GM23338 (cell line): ENCODE measurements at regions not wholly inside any gene's neighbourhood (a gene's known extent, or its start where the extent isn't known, plus 50 kb on each side); places are given as distances from the start of the nearest gene placed in this dataset.

Experiments
- CREB1 ChIP-seq: fragments of 250-450 bp; sonication (Bioruptor Pico); IDR thresholded peaks from 2 replicates; pipeline ENCODE4 v1.5.0; 2020; ENCODE audit warnings: low read depth, mild to moderate bottlenecking, moderate library complexity
- EZH2 ChIP-seq: fragments of 200-600 bp; sonication (generic); IDR thresholded peaks from one replicate; pipeline ENCODE4 v1.8.0; 2017; ENCODE audit warnings: antibody characterized with exemption, mild to moderate bottlenecking, low read depth; ENCODE audit not compliant: unreplicated experiment
- EZH2phosphoT487 ChIP-seq: fragments of 200-600 bp; sonication (generic); IDR thresholded peaks from one replicate; pipeline ENCODE4 v1.8.1; 2018; ENCODE audit warnings: antibody characterized with exemption; ENCODE audit not compliant: unreplicated experiment
- JUNB ChIP-seq: IDR thresholded peaks from one replicate; pipeline ENCODE4 v1.6.1; 2016; ENCODE audit warnings: antibody characterized with exemption; ENCODE audit not compliant: unreplicated experiment
- NANOG ChIP-seq: IDR thresholded peaks from 2 replicates; pipeline ENCODE4 v1.6.1; 2016; ENCODE audit warnings: antibody characterized with exemption, borderline replicate concordance
- POLR2AphosphoS5 ChIP-seq: IDR thresholded peaks from 2 replicates; pipeline ENCODE4 v1.6.1; 2016; ENCODE audit warnings: antibody characterized with exemption, low read depth
- STAT1 ChIP-seq: IDR thresholded peaks from one replicate; pipeline ENCODE4 v1.6.1; 2016; ENCODE audit warnings: antibody characterized with exemption; ENCODE audit not compliant: unreplicated experiment
- ZNF114 ChIP-seq: fragments of 250-450 bp; sonication (Bioruptor Pico); IDR thresholded peaks from 2 replicates; pipeline ENCODE4 v1.5.0; 2020; ENCODE audit warnings: mild to moderate bottlenecking, moderate library complexity
- ZNF331 ChIP-seq: fragments of 250-450 bp; sonication (Bioruptor Pico); IDR thresholded peaks from 2 replicates; pipeline ENCODE4 v1.5.0; 2020; ENCODE audit warnings: low read depth, mild to moderate bottlenecking, moderate library complexity
- TF ChIP-seq, protein P1 (sequence below), 2 experiments: fragments of 200-600 bp in 1 of 2; sonication (generic) in 1 of 2; conservative IDR thresholded peaks; 2 replicates each; pipeline versions ENCODE4 v1.5.1 to v1.6.1; 2016 to 2017; ENCODE audit warnings: antibody characterized with exemption in 2 of 2, low read depth in 2 of 2, mild to moderate bottlenecking in 2 of 2, moderate library complexity in 1 of 2
- TF ChIP-seq, protein P2 (sequence below): IDR thresholded peaks from one replicate; pipeline ENCODE4 v1.6.1; 2018; ENCODE audit warnings: antibody characterized with exemption; ENCODE audit not compliant: unreplicated experiment
- TF ChIP-seq, protein P3 (sequence below): fragments of 250-450 bp; sonication (Bioruptor Pico); IDR thresholded peaks from 2 replicates; pipeline ENCODE4 v1.5.0; 2020; ENCODE audit warnings: mild to moderate bottlenecking, moderate library complexity
- TF ChIP-seq, protein P4 (sequence below): IDR thresholded peaks from 2 replicates; pipeline ENCODE4 v1.6.1; 2016; ENCODE audit warnings: antibody characterized with exemption

DNA sequence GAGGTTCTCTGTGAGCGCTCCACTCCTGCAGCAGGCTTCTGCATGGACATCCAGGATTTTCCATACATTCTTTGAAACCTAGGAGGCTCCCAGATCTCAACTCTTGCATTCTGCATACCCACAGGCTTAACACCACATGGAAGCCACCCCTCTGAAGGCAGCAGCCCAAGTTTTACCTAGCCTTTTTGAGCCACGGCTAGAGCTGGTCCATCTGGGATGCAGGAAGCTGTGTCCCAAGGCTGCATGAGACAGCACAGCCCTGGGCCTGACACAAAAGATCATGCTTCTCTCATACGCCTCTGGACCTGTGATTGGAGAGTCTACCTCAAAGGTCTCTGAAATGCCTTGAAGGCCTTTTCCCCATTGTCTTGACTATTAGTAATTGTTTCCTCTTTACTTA, 53.6 kb upstream of the RPRM start:
- TF ChIP-seq, protein P1, sequence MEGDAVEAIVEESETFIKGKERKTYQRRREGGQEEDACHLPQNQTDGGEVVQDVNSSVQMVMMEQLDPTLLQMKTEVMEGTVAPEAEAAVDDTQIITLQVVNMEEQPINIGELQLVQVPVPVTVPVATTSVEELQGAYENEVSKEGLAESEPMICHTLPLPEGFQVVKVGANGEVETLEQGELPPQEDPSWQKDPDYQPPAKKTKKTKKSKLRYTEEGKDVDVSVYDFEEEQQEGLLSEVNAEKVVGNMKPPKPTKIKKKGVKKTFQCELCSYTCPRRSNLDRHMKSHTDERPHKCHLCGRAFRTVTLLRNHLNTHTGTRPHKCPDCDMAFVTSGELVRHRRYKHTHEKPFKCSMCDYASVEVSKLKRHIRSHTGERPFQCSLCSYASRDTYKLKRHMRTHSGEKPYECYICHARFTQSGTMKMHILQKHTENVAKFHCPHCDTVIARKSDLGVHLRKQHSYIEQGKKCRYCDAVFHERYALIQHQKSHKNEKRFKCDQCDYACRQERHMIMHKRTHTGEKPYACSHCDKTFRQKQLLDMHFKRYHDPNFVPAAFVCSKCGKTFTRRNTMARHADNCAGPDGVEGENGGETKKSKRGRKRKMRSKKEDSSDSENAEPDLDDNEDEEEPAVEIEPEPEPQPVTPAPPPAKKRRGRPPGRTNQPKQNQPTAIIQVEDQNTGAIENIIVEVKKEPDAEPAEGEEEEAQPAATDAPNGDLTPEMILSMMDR (conservative IDR thresholded peaks at IDR 0.05; ENCODE audit: low read depth in 2 of 2) = no peak
- TF ChIP-seq EZH2phosphoT487 (no peak), CREB1 (CRISPR knock-in tag) (no peak), POLR2AphosphoS5 (no peak), EZH2 (no peak), JUNB (no peak), ZNF331 (no peak), NANOG (no peak), STAT1 (no peak), ZNF114 (no peak)
- TF ChIP-seq, protein P2, sequence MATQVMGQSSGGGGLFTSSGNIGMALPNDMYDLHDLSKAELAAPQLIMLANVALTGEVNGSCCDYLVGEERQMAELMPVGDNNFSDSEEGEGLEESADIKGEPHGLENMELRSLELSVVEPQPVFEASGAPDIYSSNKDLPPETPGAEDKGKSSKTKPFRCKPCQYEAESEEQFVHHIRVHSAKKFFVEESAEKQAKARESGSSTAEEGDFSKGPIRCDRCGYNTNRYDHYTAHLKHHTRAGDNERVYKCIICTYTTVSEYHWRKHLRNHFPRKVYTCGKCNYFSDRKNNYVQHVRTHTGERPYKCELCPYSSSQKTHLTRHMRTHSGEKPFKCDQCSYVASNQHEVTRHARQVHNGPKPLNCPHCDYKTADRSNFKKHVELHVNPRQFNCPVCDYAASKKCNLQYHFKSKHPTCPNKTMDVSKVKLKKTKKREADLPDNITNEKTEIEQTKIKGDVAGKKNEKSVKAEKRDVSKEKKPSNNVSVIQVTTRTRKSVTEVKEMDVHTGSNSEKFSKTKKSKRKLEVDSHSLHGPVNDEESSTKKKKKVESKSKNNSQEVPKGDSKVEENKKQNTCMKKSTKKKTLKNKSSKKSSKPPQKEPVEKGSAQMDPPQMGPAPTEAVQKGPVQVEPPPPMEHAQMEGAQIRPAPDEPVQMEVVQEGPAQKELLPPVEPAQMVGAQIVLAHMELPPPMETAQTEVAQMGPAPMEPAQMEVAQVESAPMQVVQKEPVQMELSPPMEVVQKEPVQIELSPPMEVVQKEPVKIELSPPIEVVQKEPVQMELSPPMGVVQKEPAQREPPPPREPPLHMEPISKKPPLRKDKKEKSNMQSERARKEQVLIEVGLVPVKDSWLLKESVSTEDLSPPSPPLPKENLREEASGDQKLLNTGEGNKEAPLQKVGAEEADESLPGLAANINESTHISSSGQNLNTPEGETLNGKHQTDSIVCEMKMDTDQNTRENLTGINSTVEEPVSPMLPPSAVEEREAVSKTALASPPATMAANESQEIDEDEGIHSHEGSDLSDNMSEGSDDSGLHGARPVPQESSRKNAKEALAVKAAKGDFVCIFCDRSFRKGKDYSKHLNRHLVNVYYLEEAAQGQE = no peak
- TF ChIP-seq, protein P3, sequence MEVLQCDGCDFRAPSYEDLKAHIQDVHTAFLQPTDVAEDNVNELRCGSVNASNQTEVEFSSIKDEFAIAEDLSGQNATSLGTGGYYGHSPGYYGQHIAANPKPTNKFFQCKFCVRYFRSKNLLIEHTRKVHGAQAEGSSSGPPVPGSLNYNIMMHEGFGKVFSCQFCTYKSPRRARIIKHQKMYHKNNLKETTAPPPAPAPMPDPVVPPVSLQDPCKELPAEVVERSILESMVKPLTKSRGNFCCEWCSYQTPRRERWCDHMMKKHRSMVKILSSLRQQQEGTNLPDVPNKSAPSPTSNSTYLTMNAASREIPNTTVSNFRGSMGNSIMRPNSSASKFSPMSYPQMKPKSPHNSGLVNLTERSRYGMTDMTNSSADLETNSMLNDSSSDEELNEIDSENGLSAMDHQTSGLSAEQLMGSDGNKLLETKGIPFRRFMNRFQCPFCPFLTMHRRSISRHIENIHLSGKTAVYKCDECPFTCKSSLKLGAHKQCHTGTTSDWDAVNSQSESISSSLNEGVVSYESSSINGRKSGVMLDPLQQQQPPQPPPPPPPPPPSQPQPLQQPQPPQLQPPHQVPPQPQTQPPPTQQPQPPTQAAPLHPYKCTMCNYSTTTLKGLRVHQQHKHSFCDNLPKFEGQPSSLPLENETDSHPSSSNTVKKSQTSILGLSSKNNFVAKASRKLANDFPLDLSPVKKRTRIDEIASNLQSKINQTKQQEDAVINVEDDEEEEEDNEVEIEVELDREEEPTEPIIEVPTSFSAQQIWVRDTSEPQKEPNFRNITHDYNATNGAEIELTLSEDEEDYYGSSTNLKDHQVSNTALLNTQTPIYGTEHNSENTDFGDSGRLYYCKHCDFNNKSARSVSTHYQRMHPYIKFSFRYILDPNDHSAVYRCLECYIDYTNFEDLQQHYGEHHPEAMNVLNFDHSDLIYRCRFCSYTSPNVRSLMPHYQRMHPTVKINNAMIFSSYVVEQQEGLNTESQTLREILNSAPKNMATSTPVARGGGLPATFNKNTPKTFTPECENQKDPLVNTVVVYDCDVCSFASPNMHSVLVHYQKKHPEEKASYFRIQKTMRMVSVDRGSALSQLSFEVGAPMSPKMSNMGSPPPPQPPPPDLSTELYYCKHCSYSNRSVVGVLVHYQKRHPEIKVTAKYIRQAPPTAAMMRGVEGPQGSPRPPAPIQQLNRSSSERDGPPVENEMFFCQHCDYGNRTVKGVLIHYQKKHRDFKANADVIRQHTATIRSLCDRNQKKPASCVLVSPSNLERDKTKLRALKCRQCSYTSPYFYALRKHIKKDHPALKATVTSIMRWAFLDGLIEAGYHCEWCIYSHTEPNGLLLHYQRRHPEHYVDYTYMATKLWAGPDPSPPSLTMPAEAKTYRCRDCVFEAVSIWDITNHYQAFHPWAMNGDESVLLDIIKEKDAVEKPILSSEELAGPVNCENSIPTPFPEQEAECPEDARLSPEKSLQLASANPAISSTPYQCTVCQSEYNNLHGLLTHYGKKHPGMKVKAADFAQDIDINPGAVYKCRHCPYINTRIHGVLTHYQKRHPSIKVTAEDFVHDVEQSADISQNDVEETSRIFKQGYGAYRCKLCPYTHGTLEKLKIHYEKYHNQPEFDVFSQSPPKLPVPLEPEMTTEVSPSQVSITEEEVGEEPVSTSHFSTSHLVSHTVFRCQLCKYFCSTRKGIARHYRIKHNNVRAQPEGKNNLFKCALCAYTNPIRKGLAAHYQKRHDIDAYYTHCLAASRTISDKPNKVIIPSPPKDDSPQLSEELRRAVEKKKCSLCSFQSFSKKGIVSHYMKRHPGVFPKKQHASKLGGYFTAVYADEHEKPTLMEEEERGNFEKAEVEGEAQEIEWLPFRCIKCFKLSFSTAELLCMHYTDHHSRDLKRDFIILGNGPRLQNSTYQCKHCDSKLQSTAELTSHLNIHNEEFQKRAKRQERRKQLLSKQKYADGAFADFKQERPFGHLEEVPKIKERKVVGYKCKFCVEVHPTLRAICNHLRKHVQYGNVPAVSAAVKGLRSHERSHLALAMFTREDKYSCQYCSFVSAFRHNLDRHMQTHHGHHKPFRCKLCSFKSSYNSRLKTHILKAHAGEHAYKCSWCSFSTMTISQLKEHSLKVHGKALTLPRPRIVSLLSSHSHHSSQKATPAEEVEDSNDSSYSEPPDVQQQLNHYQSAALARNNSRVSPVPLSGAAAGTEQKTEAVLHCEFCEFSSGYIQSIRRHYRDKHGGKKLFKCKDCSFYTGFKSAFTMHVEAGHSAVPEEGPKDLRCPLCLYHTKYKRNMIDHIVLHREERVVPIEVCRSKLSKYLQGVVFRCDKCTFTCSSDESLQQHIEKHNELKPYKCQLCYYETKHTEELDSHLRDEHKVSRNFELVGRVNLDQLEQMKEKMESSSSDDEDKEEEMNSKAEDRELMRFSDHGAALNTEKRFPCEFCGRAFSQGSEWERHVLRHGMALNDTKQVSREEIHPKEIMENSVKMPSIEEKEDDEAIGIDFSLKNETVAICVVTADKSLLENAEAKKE (CRISPR knock-in tag) = no peak
- TF ChIP-seq, protein P4, sequence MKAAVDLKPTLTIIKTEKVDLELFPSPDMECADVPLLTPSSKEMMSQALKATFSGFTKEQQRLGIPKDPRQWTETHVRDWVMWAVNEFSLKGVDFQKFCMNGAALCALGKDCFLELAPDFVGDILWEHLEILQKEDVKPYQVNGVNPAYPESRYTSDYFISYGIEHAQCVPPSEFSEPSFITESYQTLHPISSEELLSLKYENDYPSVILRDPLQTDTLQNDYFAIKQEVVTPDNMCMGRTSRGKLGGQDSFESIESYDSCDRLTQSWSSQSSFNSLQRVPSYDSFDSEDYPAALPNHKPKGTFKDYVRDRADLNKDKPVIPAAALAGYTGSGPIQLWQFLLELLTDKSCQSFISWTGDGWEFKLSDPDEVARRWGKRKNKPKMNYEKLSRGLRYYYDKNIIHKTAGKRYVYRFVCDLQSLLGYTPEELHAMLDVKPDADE = no peak
